Panc1 (cell line): ENCODE measurements at regions not wholly inside any gene's neighbourhood (a gene's known extent, or its start where the extent isn't known, plus 50 kb on each side); places are given as distances from the start of the nearest gene placed in this dataset.

Experiments
- ATAC-seq: fragments of 200-7000 bp; cut with Tn5 transposase; 2 replicates; pipeline ENCODE4 v1.9.1; 2020; ENCODE audit warnings: mild to moderate bottlenecking, moderate library complexity
- BruUV-seq: library from RNA; stranded (reverse); fragments of 400-500 nt; replicated peaks from 2 replicates; lab custom pipeline; 2021; lab: Mats Ljungman, UMichigan
- CTCF ChIA-PET: fragments of 300-600 bp; sonication (Branson Sonifier 250); formaldehyde crosslinking; loops from one replicate; lab custom pipeline; 2022; ENCODE audit warnings: antibody characterized with exemption; lab: Charles Lee
- POLR2A ChIA-PET: fragments of 300-600 bp; sonication (Branson Sonifier 250); formaldehyde crosslinking; loops from one replicate; lab custom pipeline; 2022; ENCODE audit warnings: antibody characterized with exemption; lab: Charles Lee
- DNase-seq: peaks from one replicate; pipeline ENCODE4 v3.0.0-alpha.2; 2010; ENCODE audit warnings: low read depth, low spot score
- H3K27ac ChIP-seq: 2 replicates; pipeline ENCODE4 v1.5.1; 2011; ENCODE audit warnings: mild to moderate bottlenecking, low read length, inconsistent platforms
- H3K27me3 ChIP-seq: fragments of 200-500 bp; sonication (Bioruptor generic); 2 replicates; pipeline ENCODE4 v1.6.0; 2014; ENCODE audit warnings: low read length, inconsistent platforms; ENCODE audit not compliant: control insufficient read depth, insufficient read depth
- H3K36me3 ChIP-seq: fragments of 200-500 bp; sonication (Bioruptor generic); 2 replicates; pipeline ENCODE4 v1.5.1; 2014; ENCODE audit warnings: inconsistent platforms, mild to moderate bottlenecking, low read length, moderate library complexity; ENCODE audit not compliant: control insufficient read depth, insufficient read depth
- H3K4me1 ChIP-seq: 2 replicates; pipeline ENCODE4 v1.5.1; 2011; ENCODE audit warnings: inconsistent platforms, mild to moderate bottlenecking, low read length, moderate library complexity; ENCODE audit not compliant: control insufficient read depth, insufficient read depth
- H3K4me3 ChIP-seq, 2 experiments: 2 replicates each; pipeline ENCODE4 v1.5.1; 2011 to 2012; ENCODE audit warnings: low read depth in 2 of 2, low read length in 2 of 2, mild to moderate bottlenecking in 2 of 2, inconsistent platforms in 1 of 2, moderate library complexity in 1 of 2
- H3K9me3 ChIP-seq: fragments of 200-500 bp; sonication (Bioruptor generic); 2 replicates; pipeline ENCODE4 v1.5.1; 2014; ENCODE audit warnings: low read depth, mild to moderate bottlenecking, inconsistent platforms, low read length, moderate library complexity; ENCODE audit not compliant: control insufficient read depth, insufficient read depth
- POLR2AphosphoS5 ChIP-seq: IDR thresholded peaks from 2 replicates; pipeline ENCODE4 v1.6.1; 2012; ENCODE audit warnings: mild to moderate bottlenecking, low read depth, low read length, moderate library complexity
- SIN3A ChIP-seq: IDR thresholded peaks from 2 replicates; pipeline ENCODE4 v1.6.1; 2012; ENCODE audit warnings: low read depth, mild to moderate bottlenecking, low read length, moderate library complexity, borderline replicate concordance; ENCODE audit not compliant: insufficient read depth
- TCF7L2 ChIP-seq: IDR thresholded peaks from 2 replicates; pipeline ENCODE4 v1.6.1; 2011; ENCODE audit warnings: mild to moderate bottlenecking, low read depth, low read length, inconsistent platforms
- in situ Hi-C: cut with HindIII; loops from 2 replicates; pipeline ENCODE4 v1.10.0; 2016; ENCODE audit warnings: low sequenced_read_pairs, low pct_unique_long_range_greater_than_20kb
- intact Hi-C: fragments of 100-400 bp; cut with micrococcal nuclease; formaldehyde crosslinking; loops from one replicate; pipeline ENCODE4 v1.10.0; 2022; ENCODE audit not compliant: unreplicated experiment
- TF ChIP-seq, protein P1 (sequence below), 2 experiments: IDR thresholded peaks; 2 replicates each; pipeline ENCODE4 v1.6.1; 2011 to 2012; ENCODE audit warnings: low read depth in 2 of 2, control low read depth in 1 of 2, low read length in 1 of 2, mild to moderate bottlenecking in 1 of 2, moderate library complexity in 1 of 2; ENCODE audit not compliant: insufficient read depth in 1 of 2
- TF ChIP-seq, protein P2 (sequence below): fragments of 450-650 bp; IDR thresholded peaks from 2 replicates; pipeline ENCODE4 v1.5.1; 2017; ENCODE audit warnings: mild to moderate bottlenecking

DNA sequence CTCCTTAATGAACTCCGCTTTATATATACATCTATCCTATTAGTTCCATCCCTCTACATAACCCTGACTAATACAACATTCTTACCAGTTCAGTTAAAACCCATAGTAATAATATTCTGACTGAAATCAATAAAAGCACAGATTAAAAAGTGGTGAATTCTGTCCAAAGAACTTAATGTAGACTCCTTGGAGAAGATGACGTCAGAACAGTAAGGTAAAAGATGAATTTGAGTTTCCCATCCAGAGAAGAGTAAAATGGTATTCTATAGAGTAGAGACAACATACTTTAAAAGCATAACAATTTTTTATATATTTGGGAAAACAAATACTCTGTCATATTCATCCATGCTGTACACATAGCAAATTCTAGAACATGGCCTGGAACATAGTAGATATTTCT is 418.0 kb upstream of the SYT1 start:
- CTCF ChIA-PET, result no interaction called here
- Histone ChIP-seq H3K27me3 (no peaks in the 10 kb centered on the region), H3K4me1 (no peaks in the 10 kb centered on the region), H3K27ac (no peak overlapping the region), H3K36me3 (no peaks in the 10 kb centered on the region), H3K9me3 (no peaks in the 10 kb centered on the region), H3K4me3 (no peak overlapping the region)
- in situ Hi-C loops (no loop called here), intact Hi-C loops (no loop called here)
- DNase-seq (no peak), ATAC-seq (no peak)
- no TSS peak for BruUV-seq
- POLR2A ChIA-PET, result no interaction called here
- TF ChIP-seq SIN3A (no peak), TCF7L2 (no peak), POLR2AphosphoS5 (no peak)
- TF ChIP-seq, protein P1, sequence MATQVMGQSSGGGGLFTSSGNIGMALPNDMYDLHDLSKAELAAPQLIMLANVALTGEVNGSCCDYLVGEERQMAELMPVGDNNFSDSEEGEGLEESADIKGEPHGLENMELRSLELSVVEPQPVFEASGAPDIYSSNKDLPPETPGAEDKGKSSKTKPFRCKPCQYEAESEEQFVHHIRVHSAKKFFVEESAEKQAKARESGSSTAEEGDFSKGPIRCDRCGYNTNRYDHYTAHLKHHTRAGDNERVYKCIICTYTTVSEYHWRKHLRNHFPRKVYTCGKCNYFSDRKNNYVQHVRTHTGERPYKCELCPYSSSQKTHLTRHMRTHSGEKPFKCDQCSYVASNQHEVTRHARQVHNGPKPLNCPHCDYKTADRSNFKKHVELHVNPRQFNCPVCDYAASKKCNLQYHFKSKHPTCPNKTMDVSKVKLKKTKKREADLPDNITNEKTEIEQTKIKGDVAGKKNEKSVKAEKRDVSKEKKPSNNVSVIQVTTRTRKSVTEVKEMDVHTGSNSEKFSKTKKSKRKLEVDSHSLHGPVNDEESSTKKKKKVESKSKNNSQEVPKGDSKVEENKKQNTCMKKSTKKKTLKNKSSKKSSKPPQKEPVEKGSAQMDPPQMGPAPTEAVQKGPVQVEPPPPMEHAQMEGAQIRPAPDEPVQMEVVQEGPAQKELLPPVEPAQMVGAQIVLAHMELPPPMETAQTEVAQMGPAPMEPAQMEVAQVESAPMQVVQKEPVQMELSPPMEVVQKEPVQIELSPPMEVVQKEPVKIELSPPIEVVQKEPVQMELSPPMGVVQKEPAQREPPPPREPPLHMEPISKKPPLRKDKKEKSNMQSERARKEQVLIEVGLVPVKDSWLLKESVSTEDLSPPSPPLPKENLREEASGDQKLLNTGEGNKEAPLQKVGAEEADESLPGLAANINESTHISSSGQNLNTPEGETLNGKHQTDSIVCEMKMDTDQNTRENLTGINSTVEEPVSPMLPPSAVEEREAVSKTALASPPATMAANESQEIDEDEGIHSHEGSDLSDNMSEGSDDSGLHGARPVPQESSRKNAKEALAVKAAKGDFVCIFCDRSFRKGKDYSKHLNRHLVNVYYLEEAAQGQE (IDR thresholded peaks at IDR 0.05; ENCODE audit: insufficient read depth in 1 of 2, low read depth in 2 of 2, low read length in 1 of 2), result no peak
- TF ChIP-seq, protein P2, sequence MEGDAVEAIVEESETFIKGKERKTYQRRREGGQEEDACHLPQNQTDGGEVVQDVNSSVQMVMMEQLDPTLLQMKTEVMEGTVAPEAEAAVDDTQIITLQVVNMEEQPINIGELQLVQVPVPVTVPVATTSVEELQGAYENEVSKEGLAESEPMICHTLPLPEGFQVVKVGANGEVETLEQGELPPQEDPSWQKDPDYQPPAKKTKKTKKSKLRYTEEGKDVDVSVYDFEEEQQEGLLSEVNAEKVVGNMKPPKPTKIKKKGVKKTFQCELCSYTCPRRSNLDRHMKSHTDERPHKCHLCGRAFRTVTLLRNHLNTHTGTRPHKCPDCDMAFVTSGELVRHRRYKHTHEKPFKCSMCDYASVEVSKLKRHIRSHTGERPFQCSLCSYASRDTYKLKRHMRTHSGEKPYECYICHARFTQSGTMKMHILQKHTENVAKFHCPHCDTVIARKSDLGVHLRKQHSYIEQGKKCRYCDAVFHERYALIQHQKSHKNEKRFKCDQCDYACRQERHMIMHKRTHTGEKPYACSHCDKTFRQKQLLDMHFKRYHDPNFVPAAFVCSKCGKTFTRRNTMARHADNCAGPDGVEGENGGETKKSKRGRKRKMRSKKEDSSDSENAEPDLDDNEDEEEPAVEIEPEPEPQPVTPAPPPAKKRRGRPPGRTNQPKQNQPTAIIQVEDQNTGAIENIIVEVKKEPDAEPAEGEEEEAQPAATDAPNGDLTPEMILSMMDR, result no peak

DNA sequence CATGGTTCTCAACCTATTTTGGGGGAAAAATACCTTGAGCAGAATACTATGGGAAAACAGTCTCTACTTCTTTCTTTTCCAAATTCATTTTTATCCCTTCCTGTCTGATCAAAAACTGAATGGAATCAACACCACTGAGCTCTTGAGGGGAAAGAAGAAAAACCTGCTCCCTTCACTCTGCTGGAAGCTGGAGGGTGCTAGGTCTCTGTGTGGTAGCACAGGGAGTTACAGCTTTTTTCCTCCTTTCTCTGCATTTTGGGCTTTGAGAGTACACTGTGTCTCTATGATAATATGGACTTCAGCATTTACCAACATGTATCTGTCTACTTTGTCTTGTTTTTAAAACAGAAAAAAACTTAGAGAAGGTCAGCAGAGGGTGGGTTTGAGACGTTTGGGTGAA is 417.2 kb upstream of the SYT1 start:
- H3K36me3 ChIP-seq, result no peaks in the 10 kb centered on the region
- intact Hi-C loops (no loop called here), in situ Hi-C loops (no loop called here)
- no TSS peak for BruUV-seq
- no peaks in the 10 kb centered on the region for H3K27me3 ChIP-seq
- H3K27ac ChIP-seq, result no peak overlapping the region
- ChIA-PET CTCF (no interaction called here), POLR2A (no interaction called here)
- ATAC-seq (no peak), DNase-seq (no peak)
- H3K4me3 ChIP-seq, result no peak overlapping the region
- TF ChIP-seq, protein P2, result no peak
- TF ChIP-seq POLR2AphosphoS5 (no peak), SIN3A (no peak), TCF7L2 (no peak)
- TF ChIP-seq, protein P1 (IDR thresholded peaks at IDR 0.05; ENCODE audit: insufficient read depth in 1 of 2, low read depth in 2 of 2, low read length in 1 of 2), result no peak
- no peaks in the 10 kb centered on the region for H3K4me1 ChIP-seq
- H3K9me3 ChIP-seq, result no peaks in the 10 kb centered on the region
